HG03354 (cell line): ENCODE measurements at regions not wholly inside any gene's neighbourhood (a gene's known extent, or its start where the extent isn't known, plus 50 kb on each side); places are given as distances from the start of the nearest gene placed in this dataset.

Experiments used
- ATAC-seq: cut with Tn5 transposase; IDR thresholded peaks from one replicate; pipeline ENCODE4 v1.9.1; 2021; ENCODE audit warnings: mild to moderate bottlenecking; ENCODE audit not compliant: unreplicated experiment, poor library complexity, severe bottlenecking

GRCh38 chr17:72416905-72417304 lies 296.1 kb downstream of the SOX9 start:
- no peak for ATAC-seq

DNA sequence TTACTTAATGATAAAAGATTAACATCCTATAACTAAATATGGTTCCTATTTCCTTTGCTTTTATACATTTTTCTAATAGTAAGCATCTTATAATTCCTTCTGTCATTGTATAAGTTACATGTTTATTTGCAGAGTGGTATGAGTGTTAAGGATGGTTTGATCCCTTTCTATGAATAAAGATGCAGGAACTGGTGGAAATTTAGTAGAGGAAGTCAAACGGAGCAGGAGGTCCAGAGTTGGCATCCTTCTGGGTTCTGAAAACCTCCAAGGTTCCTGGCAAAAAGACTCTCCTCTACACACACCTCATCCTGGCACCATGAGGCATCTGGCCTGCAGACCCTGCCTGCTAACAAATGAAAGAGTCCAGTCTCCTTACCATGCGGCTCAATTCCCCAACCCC lies 296.8 kb downstream of the SOX9 start:
- ATAC-seq: no peak

- peak; percentile 58 for ATAC-seq
Measured at GRCh38 chr17:72419866-72420774, 299.3 kb downstream of the SOX9 start.

DNA sequence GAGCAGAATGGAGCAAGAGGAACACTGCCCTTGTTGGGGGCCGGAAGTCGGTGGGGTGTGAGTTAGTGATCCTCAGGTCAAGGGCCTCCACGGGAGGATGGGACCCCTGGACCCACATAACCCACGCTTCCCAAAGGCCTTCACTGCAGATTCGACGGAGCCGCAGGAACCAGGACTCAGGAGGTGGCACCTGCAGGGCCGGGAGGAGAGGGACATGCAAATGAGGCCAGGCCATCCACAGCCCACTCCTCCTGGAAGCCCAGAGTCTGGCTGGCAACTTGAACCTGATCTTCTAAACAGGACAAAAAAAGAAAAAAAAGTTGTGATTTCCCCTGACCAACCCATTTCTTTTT lies 299.9 kb downstream of the SOX9 start:
- ATAC-seq: no peak

DNA sequence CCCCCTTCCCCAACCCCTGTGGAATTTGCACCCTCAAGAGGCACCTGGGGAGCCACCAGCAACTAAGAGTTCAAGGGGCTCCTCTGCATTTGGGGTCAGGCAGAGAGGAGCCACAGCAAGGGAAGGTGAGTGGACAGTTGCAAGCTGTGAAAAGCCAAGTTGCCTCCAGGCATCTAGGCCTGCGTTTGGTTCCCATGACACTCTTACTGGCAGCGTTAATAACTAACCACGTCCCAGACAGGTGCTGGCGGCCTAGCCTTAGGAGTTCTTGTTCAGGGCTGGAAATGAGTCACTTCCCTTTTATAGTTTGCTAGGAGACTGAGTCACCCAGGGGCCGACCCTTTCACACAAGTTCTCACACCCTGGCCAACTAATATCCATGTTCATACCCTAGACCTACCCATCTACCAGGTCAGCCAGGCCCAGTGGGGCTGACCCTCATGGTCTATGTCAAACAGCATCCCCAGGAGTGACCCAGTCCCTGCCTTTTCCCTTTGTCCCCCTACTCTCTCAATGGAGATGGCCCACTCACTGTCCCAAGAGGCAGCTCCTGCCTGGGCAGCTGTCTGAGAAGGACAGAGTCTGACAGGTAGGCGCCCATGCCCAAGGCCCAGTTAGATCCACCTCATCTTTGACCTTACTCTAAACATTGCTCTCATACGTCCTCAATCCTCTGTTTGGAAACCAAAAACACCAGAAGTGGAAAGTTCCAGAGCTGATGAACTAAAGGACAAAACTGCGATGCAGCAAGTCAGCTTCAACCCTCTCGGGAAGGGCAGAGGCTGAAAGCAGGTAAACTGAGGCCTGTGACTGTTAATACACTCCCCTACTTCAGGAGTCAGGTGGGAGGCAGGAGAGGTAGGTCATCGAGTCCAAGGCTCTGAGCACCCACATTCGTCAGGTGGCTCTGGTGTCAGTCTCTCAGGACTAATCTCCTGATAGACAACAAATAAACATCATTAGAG lies 300.6 kb downstream of the SOX9 start:
- peak; percentile 51 for ATAC-seq

DNA sequence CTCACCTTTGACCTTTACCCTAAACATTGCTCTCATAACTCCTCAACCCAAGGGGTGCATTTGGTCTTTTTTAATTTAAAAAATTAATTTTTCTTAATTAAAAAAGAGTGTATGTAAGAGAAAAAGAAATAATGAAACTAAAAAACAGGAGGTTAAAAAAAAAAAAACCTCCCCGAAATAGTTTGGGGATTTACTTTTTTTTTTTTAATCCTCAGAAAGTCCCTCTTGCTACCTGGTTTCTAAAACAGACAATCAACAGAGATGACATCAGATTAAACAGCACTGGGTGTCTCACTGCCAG lies 301.3 kb downstream of the SOX9 start:
- ATAC-seq: peak; percentile 30

DNA sequence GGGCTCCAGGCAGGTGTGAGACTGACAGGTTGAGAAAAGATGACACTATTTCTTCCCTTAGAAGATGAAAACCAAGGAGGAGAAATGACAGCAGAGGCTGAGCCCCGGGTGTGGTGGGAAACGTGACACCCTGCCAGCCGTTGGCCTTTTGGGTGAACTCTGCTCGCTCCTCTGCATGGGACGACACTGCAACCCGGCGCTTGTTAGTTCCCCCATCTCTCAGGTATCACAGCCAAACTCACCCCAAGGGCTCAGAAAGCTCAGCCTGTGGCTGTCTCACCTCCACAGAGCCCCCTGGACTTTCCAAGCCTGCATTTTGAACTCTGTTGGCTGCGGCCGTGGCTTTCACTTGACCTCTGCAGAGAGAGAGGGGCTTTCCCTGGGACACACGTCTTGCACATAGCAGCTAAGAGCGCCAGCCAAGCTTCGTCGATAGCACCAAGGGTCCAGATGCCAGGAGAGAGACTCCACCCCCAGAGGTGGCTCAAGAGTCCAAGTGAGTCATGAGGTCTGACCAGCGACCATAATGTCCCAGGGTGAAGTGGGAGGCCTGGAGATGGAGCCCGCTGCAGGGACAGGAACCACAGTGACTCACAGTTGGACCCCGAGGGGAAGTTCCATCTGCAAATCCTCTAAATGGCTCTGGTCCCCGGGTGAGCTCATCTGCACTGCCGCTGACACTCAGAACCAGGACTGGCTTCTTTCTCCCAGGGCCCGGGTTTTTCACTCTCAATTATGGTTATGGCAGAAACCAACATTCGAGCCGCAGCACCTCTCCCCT lies 301.9 kb downstream of the SOX9 start:
- peak; percentile 47 for ATAC-seq

GRCh38 chr17:72423286-72423589 lies 302.4 kb downstream of the SOX9 start:
- ATAC-seq: no peak

DNA sequence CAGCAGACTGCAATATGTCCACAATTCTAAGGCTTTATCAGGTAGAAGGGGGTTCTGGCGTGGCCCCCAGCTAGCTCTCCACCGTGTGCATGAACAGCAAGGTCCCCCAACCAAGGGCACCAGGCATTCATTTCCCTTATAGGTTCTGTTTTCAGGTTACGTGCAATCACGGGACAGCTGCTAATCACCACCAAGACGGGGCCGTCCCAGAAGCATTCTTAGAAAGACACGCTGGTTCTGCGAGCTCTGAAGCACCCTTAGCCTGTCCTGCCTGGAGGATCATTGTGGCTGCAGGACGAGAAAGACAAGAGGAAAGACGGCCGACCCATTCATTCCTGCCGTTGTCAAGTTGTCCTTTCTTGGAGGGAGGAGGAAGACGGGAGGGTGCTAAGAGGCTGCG lies 302.9 kb downstream of the SOX9 start:
- no peak for ATAC-seq

- ATAC-seq: no peak
Measured at GRCh38 chr17:72424505-72425117, 303.8 kb downstream of the SOX9 start.

GRCh38 chr17:72425133-72425793 lies 304.4 kb downstream of the SOX9 start:
- ATAC-seq: no peak

DNA sequence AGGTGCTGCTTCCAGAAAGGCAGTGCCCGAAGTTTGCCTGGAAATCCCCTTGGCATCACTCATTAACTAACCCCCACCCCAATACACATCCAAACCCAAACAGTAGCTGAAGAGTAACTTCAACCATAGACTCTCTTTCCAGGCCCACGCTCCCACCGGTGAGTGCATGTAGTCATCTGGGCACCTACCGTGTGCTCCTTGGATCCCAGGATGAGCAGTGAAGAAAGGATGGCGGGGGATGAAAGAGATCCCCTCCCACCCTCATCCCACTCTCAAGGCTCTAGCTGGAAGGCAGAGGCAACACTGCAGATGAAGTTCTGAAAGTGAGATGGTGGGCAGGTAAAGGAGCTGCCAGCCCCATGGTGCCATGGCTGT lies 305.0 kb downstream of the SOX9 start:
- no peak for ATAC-seq

DNA sequence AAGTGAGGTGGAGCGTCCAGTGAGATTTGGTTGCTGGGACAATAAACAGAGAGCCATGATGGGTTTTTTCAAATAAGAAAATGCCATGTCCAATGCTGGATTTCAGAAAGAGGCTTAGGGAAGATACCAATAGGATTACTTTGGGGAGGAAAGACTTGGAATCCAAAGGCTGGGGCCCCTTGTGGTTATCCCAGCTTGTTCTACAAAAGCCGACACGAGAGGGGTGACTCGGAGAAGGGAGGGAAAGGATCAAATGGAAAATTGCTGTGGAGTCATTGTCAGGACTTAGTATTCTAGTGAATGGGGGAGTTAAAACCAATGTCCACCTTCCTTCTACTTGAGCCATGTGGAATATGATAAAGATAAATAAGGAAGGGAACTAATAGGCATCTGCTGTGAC lies 305.5 kb downstream of the SOX9 start:
- ATAC-seq: no peak

DNA sequence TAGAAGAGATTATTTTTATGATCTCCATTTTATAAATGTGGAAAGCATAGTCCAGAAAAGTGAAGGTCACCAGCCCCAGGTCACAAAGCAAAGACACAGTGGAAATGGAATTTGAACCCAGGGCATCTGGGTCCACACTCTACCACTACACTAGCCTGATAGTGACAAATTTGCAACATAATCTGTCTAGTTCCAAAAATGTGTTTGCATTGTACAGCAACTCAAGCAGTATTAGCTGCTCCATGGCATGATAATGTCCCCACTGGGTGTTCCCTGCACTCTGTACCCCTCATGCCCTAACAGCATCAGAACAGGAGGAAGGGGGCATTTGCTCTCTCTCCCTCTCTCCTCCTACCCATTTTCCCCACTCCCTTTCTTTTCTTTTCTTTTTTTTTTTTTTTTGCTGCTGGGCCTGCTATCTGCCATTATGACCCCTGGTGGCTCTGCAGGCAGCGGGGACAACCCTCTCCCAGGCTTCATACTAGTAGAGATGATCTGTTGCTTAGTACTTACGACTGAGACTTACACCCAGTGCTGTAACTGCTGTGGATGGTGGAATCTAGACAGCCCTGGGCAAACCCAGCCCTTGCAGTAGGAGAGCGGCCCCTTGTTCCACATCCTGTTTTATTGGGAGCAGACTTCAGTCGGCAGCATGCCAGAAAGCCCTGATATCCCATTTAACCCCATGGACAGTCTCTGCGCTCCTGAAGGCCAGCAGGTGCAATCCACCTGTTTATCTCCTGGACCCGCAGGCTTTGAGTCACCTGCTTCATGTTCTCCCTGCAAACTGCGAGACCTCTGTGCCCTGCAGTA lies 306.3 kb downstream of the SOX9 start:
- no peak for ATAC-seq

GRCh38 chr17:72427761-72428109 lies 306.9 kb downstream of the SOX9 start:
- no peak for ATAC-seq

GRCh38 chr17:72429066-72429638 lies 308.3 kb downstream of the SOX9 start:
- no peak for ATAC-seq

- ATAC-seq: no peak
Measured at GRCh38 chr17:72430611-72431432, 310.0 kb downstream of the SOX9 start.
